ENCODE measurements at regions not wholly inside any gene's neighbourhood (a gene's known extent, or its start where the extent isn't known, plus 50 kb on each side); places are given as distances from the start of the nearest gene placed in this dataset.

- peaks cover 3% of the 10 kb centered on the region for H3K9me3 Mint-ChIP-seq (ENCODE audit: low read depth, unreplicated experiment)
- H3K36me3 Mint-ChIP-seq (ENCODE audit: insufficient read depth, unreplicated experiment) = no peaks in the 10 kb centered on the region
- DNase-seq = no peak
- no TSS peak for BruUV-seq (replicated peaks)
- H3K4me3 Mint-ChIP-seq (ENCODE audit: low read depth, unreplicated experiment) = no peak overlapping the region
- H3K27ac Mint-ChIP-seq (ENCODE audit: unreplicated experiment) = no peak overlapping the region
- CTCF ChIA-PET = no interaction called here
- intact Hi-C loops (cut with micrococcal nuclease; ENCODE audit: unreplicated experiment) = no loop called here
- H3K4me1 Mint-ChIP-seq (ENCODE audit: low read depth, unreplicated experiment) = no peaks in the 10 kb centered on the region
- peaks cover 21% of the 10 kb centered on the region for H3K27me3 Mint-ChIP-seq (ENCODE audit: unreplicated experiment)
- no peak for TF ChIP-seq CTCF (IDR thresholded peaks at IDR 0.05; ENCODE audit: unreplicated experiment)
Observed at GRCh38 chr2:59033661-59034060, 792.5 kb upstream of the FANCL start.

- no peak for TF ChIP-seq CTCF (IDR thresholded peaks at IDR 0.05; ENCODE audit: unreplicated experiment)
- Mint-ChIP-seq H3K4me1 (ENCODE audit: low read depth, unreplicated experiment) (no peaks in the 10 kb centered on the region), H3K9me3 (ENCODE audit: low read depth, unreplicated experiment) (no peaks in the 10 kb centered on the region), H3K4me3 (ENCODE audit: low read depth, unreplicated experiment) (no peak overlapping the region), H3K27ac (ENCODE audit: unreplicated experiment) (no peak overlapping the region), H3K36me3 (ENCODE audit: insufficient read depth, unreplicated experiment) (no peaks in the 10 kb centered on the region), H3K27me3 (ENCODE audit: unreplicated experiment) (peaks cover 21% of the 10 kb centered on the region)
- intact Hi-C loops (cut with micrococcal nuclease; ENCODE audit: unreplicated experiment) = no loop called here
- no TSS peak for BruUV-seq (replicated peaks)
- no peak for DNase-seq
- CTCF ChIA-PET = no interaction called here
Observed at GRCh38 chr2:59032499-59032898, 791.4 kb upstream of the FANCL start.

- no peak overlapping the region for H3K27ac Mint-ChIP-seq (ENCODE audit: unreplicated experiment)
- no peaks in the 10 kb centered on the region for H3K4me1 Mint-ChIP-seq (ENCODE audit: low read depth, unreplicated experiment)
- H3K27me3 Mint-ChIP-seq (ENCODE audit: unreplicated experiment) = peaks cover 21% of the 10 kb centered on the region
- BruUV-seq (replicated peaks) = no TSS peak
- H3K4me3 Mint-ChIP-seq (ENCODE audit: low read depth, unreplicated experiment) = no peak overlapping the region
- H3K36me3 Mint-ChIP-seq (ENCODE audit: insufficient read depth, unreplicated experiment) = no peaks in the 10 kb centered on the region
- no peaks in the 10 kb centered on the region for H3K9me3 Mint-ChIP-seq (ENCODE audit: low read depth, unreplicated experiment)
- intact Hi-C loops (cut with micrococcal nuclease; ENCODE audit: unreplicated experiment) = loop anchor here (5.0 kb wide), 2 partner anchors 148 to 1523 kb away; partner anchors contain the start of gene BCL11A
- DNase-seq = no peak
- CTCF ChIA-PET = no interaction called here
- TF ChIP-seq CTCF (IDR thresholded peaks at IDR 0.05; ENCODE audit: unreplicated experiment) = no peak
Observed at GRCh38 chr2:59029058-59029457, 787.9 kb upstream of the FANCL start.

- Mint-ChIP-seq H3K27ac (ENCODE audit: unreplicated experiment) (no peak overlapping the region), H3K36me3 (ENCODE audit: insufficient read depth, unreplicated experiment) (no peaks in the 10 kb centered on the region), H3K9me3 (ENCODE audit: low read depth, unreplicated experiment) (no peaks in the 10 kb centered on the region), H3K4me1 (ENCODE audit: low read depth, unreplicated experiment) (no peaks in the 10 kb centered on the region), H3K27me3 (ENCODE audit: unreplicated experiment) (peaks cover 21% of the 10 kb centered on the region), H3K4me3 (ENCODE audit: low read depth, unreplicated experiment) (no peak overlapping the region)
- intact Hi-C loops (cut with micrococcal nuclease; ENCODE audit: unreplicated experiment) = loop anchor here (5.0 kb wide), 2 partner anchors 150 to 1525 kb away; partner anchors contain the start of gene BCL11A
- CTCF ChIA-PET = interaction anchor here (0.7 kb wide), 2 partner anchors 50 to 844 kb away, joined by 3 to 7 read pairs; no protein-coding TSS in a partner anchor
- no TSS peak for BruUV-seq (replicated peaks)
- TF ChIP-seq CTCF (IDR thresholded peaks at IDR 0.05; ENCODE audit: unreplicated experiment) = no peak
- no peak for DNase-seq
Observed at GRCh38 chr2:59027320-59027719, 786.2 kb upstream of the FANCL start.

Measured in Calu3 (cell line).